Astrocyte (in vitro differentiated cells and primary cell): ENCODE measurements at regions not wholly inside any gene's neighbourhood (a gene's known extent, or its start where the extent isn't known, plus 50 kb on each side); places are given as distances from the start of the nearest gene placed in this dataset.

ENCODE experiments used
- DNase-seq: peaks from one replicate; pipeline ENCODE4 v3.0.0-alpha.2; 2010; ENCODE audit warnings: low read depth
- FAIRE-seq: peaks from 2 replicates; lab custom pipeline; 2011; peaks lifted over from hg19 to GRCh38; lab: Jason Lieb, UNC
- H2AFZ ChIP-seq: 2 replicates; pipeline ENCODE4 v1.6.0; 2012; ENCODE audit warnings: low read depth, low read length, inconsistent platforms
- H3K27ac ChIP-seq: 2 replicates; pipeline ENCODE4 v1.5.1; 2011; ENCODE audit warnings: low read depth, low read length, inconsistent platforms
- H3K27me3 ChIP-seq: 2 replicates; pipeline ENCODE4 v1.6.0; 2011; ENCODE audit warnings: low read length, inconsistent platforms; ENCODE audit not compliant: insufficient read depth
- H3K36me3 ChIP-seq: 2 replicates; pipeline ENCODE4 v1.5.1; 2011; ENCODE audit warnings: low read length, inconsistent platforms; ENCODE audit not compliant: insufficient read depth
- H3K4me1 ChIP-seq: 2 replicates; pipeline ENCODE4 v1.5.1; 2011; ENCODE audit warnings: low read length, inconsistent platforms; ENCODE audit not compliant: insufficient read depth
- H3K4me2 ChIP-seq: 2 replicates; pipeline ENCODE4 v1.6.0; 2012; ENCODE audit warnings: low read length, inconsistent platforms
- H3K4me3 ChIP-seq: 2 replicates; pipeline ENCODE4 v1.5.1; 2011; ENCODE audit warnings: low read depth, mild to moderate bottlenecking, low read length, inconsistent platforms; ENCODE audit not compliant: insufficient read depth
- H3K79me2 ChIP-seq: 2 replicates; pipeline ENCODE4 v1.6.0; 2012; ENCODE audit warnings: mild to moderate bottlenecking, low read length, inconsistent platforms; ENCODE audit not compliant: insufficient read depth
- H3K9ac ChIP-seq: 2 replicates; pipeline ENCODE4 v1.6.0; 2012; ENCODE audit warnings: mild to moderate bottlenecking, low read length, inconsistent platforms
- H3K9me3 ChIP-seq: 2 replicates; pipeline ENCODE4 v1.5.1; 2012; ENCODE audit warnings: low read depth, mild to moderate bottlenecking, low read length, inconsistent platforms; ENCODE audit not compliant: insufficient read depth
- H4K20me1 ChIP-seq: 2 replicates; pipeline ENCODE4 v1.6.0; 2012; ENCODE audit warnings: low read length, inconsistent platforms; ENCODE audit not compliant: insufficient read depth
- H3K27ac Mint-ChIP-seq: one replicate; pipeline ENCODE4 v1.8.0; 2021; ENCODE audit warnings: mild to moderate bottlenecking, mixed read lengths; ENCODE audit not compliant: unreplicated experiment
- H3K27me3 Mint-ChIP-seq: one replicate; pipeline ENCODE4 v1.8.0; 2021; ENCODE audit warnings: low read depth, mixed read lengths; ENCODE audit not compliant: unreplicated experiment
- H3K36me3 Mint-ChIP-seq: one replicate; pipeline ENCODE4 v1.8.0; 2021; ENCODE audit warnings: low read depth, mixed read lengths; ENCODE audit not compliant: unreplicated experiment
- H3K4me1 Mint-ChIP-seq: one replicate; pipeline ENCODE4 v1.8.0; 2021; ENCODE audit warnings: low read depth, mixed read lengths; ENCODE audit not compliant: unreplicated experiment
- H3K4me3 Mint-ChIP-seq: one replicate; pipeline ENCODE4 v1.8.0; 2021; ENCODE audit warnings: mild to moderate bottlenecking, moderate library complexity, mixed read lengths; ENCODE audit not compliant: unreplicated experiment
- H3K9me3 Mint-ChIP-seq: one replicate; pipeline ENCODE4 v1.8.0; 2021; ENCODE audit warnings: mild to moderate bottlenecking, mixed read lengths; ENCODE audit not compliant: unreplicated experiment
- CTCF ChIP-seq: IDR thresholded peaks from 2 replicates; pipeline ENCODE4 v1.5.1; 2011; ENCODE audit warnings: low read depth, mild to moderate bottlenecking, inconsistent platforms, low read length, moderate library complexity; ENCODE audit not compliant: insufficient read depth
- EZH2 ChIP-seq: IDR thresholded peaks from 2 replicates; pipeline ENCODE4 v1.6.1; 2012; ENCODE audit warnings: mild to moderate bottlenecking, low read length, inconsistent platforms; ENCODE audit not compliant: insufficient read depth

- H3K4me1 ChIP-seq = no peaks in the 10 kb centered on the region
- H3K4me3 ChIP-seq = no peak overlapping the region
- DNase-seq (no peak), FAIRE-seq (no peak)
- H3K4me2 ChIP-seq = no peak overlapping the region
- H4K20me1 ChIP-seq = no peaks in the 10 kb centered on the region
- no peaks in the 10 kb centered on the region for H3K9me3 Mint-ChIP-seq
- no peak overlapping the region for H2AFZ ChIP-seq
- H3K9me3 ChIP-seq = no peaks in the 10 kb centered on the region
- H3K27ac ChIP-seq = no peak overlapping the region
- H3K4me1 Mint-ChIP-seq = peaks cover 2% of the 10 kb centered on the region
- no peaks in the 10 kb centered on the region for H3K27me3 Mint-ChIP-seq
- H3K79me2 ChIP-seq = no peaks in the 10 kb centered on the region
- H3K27me3 ChIP-seq = no peaks in the 10 kb centered on the region
- no peak overlapping the region for H3K27ac Mint-ChIP-seq
- no peak overlapping the region for H3K4me3 Mint-ChIP-seq
- no peak for TF ChIP-seq EZH2
- no peak for TF ChIP-seq CTCF
- H3K36me3 ChIP-seq = no peaks in the 10 kb centered on the region
- no peak overlapping the region for H3K9ac ChIP-seq
- no peaks in the 10 kb centered on the region for H3K36me3 Mint-ChIP-seq
Measured at GRCh38 chr10:45154502-45154901, 153.8 kb downstream of the ZNF22 start.

DNA sequence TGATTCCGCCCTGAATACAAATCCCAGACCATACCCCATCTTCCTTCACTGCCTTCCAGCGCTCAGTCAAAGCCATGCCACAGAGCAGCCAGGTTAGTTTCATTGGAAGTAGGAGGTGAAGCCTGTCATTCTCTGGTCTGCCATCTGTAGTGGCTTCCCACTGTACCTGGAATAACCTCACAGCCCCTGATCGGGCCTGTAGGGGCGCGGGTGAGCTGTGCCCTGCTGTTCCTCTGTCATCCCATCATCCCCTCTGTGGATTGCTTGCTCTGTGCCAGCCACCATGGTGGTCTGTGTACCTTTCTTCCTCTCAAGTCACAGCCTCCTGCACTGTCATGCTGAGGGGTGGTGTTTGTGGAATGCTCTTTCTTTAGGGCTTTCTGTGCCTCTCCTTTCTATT lies 155.1 kb downstream of the ZNF22 start:
- no peak for DNase-seq
- no peak overlapping the region for H3K27ac ChIP-seq
- no peaks in the 10 kb centered on the region for H3K36me3 Mint-ChIP-seq
- H3K4me3 ChIP-seq = no peak overlapping the region
- no peak for FAIRE-seq
- H3K27ac Mint-ChIP-seq = no peak overlapping the region
- H3K4me1 Mint-ChIP-seq = peaks cover 2% of the 10 kb centered on the region
- no peaks in the 10 kb centered on the region for H3K27me3 ChIP-seq
- no peak overlapping the region for H3K4me3 Mint-ChIP-seq
- H3K27me3 Mint-ChIP-seq = no peaks in the 10 kb centered on the region
- H3K9me3 Mint-ChIP-seq = no peaks in the 10 kb centered on the region
- H3K79me2 ChIP-seq = no peaks in the 10 kb centered on the region
- no peaks in the 10 kb centered on the region for H4K20me1 ChIP-seq
- H3K4me2 ChIP-seq = no peak overlapping the region
- H3K4me1 ChIP-seq = no peaks in the 10 kb centered on the region
- TF ChIP-seq CTCF (no peak), EZH2 (no peak)
- H3K36me3 ChIP-seq = no peaks in the 10 kb centered on the region
- no peak overlapping the region for H2AFZ ChIP-seq
- H3K9me3 ChIP-seq = no peaks in the 10 kb centered on the region
- no peak overlapping the region for H3K9ac ChIP-seq

GRCh38 chr10:45160271-45160670 lies 155.1 kb downstream of the OR13A1 start:
- H3K36me3 ChIP-seq = no peaks in the 10 kb centered on the region
- H3K79me2 ChIP-seq = no peaks in the 10 kb centered on the region
- DNase-seq (peak; percentile 4), FAIRE-seq (peak; percentile 20)
- no peaks in the 10 kb centered on the region for H4K20me1 ChIP-seq
- H3K4me3 Mint-ChIP-seq = no peak overlapping the region
- H3K36me3 Mint-ChIP-seq = no peaks in the 10 kb centered on the region
- no peaks in the 10 kb centered on the region for H3K9me3 Mint-ChIP-seq
- no peak overlapping the region for H3K27ac Mint-ChIP-seq
- H3K4me1 ChIP-seq = no peaks in the 10 kb centered on the region
- no peak overlapping the region for H3K27ac ChIP-seq
- no peaks in the 10 kb centered on the region for H3K9me3 ChIP-seq
- no peak overlapping the region for H3K4me3 ChIP-seq
- H3K9ac ChIP-seq = no peak overlapping the region
- no peak overlapping the region for H3K4me2 ChIP-seq
- TF ChIP-seq EZH2 = no peak
- TF ChIP-seq CTCF = no peak
- H2AFZ ChIP-seq = no peak overlapping the region
- no peaks in the 10 kb centered on the region for H3K27me3 Mint-ChIP-seq
- no peaks in the 10 kb centered on the region for H3K4me1 Mint-ChIP-seq
- H3K27me3 ChIP-seq = no peaks in the 10 kb centered on the region
